ENCODE measurements at regions not wholly inside any gene's neighbourhood (a gene's known extent, or its start where the extent isn't known, plus 50 kb on each side); places are given as distances from the start of the nearest gene placed in this dataset.

- H3K4me3 ChIP-seq (ENCODE audit: low read length) = no peak overlapping the region
- DNase-seq (ENCODE audit: low read depth) = no peak
These were observed 259.9 kb upstream of the ARHGAP20 start for GRCh38 chr11:110972106-110972505.

GRCh38 chr11:110971140-110971539 lies 258.9 kb upstream of the ARHGAP20 start:
- no peak overlapping the region for H3K4me3 ChIP-seq (ENCODE audit: low read length)
- TF ChIP-seq CTCF (conservative IDR thresholded peaks at IDR 0.05; ENCODE audit: low read depth, low read length) = no peak

More at GRCh38 chr11:110972106-110972505, 259.9 kb upstream of the ARHGAP20 start:
- TF ChIP-seq CTCF (conservative IDR thresholded peaks at IDR 0.05; ENCODE audit: low read depth, low read length) = no peak

GRCh38 chr11:110968348-110969062 lies 256.3 kb upstream of the ARHGAP20 start:
- TF ChIP-seq CTCF (conservative IDR thresholded peaks at IDR 0.05; ENCODE audit: low read depth, low read length) = no peak
- no peak overlapping the region for H3K4me3 ChIP-seq (ENCODE audit: low read length)
- no peak for DNase-seq (ENCODE audit: low read depth)

More at GRCh38 chr11:110971140-110971539, 258.9 kb upstream of the ARHGAP20 start:
- peak; percentile 51 for DNase-seq (ENCODE audit: low read depth)

GRCh38 chr11:110966131-110966530 lies 253.9 kb upstream of the ARHGAP20 start:
- no peak for DNase-seq (ENCODE audit: low read depth)
- no peak overlapping the region for H3K4me3 ChIP-seq (ENCODE audit: low read length)
- TF ChIP-seq CTCF (conservative IDR thresholded peaks at IDR 0.05; ENCODE audit: low read depth, low read length) = no peak

- no peak for TF ChIP-seq CTCF (conservative IDR thresholded peaks at IDR 0.05; ENCODE audit: low read depth, low read length)
- DNase-seq (ENCODE audit: low read depth) = no peak
These were observed 250.7 kb upstream of the ARHGAP20 start for GRCh38 chr11:110962921-110963320.

GRCh38 chr11:110960167-110960566 lies 247.9 kb upstream of the ARHGAP20 start:
- no peak for TF ChIP-seq CTCF (conservative IDR thresholded peaks at IDR 0.05; ENCODE audit: low read depth, low read length)
- DNase-seq (ENCODE audit: low read depth) = no peak
- no peak overlapping the region for H3K4me3 ChIP-seq (ENCODE audit: low read length)

More at GRCh38 chr11:110962921-110963320, 250.7 kb upstream of the ARHGAP20 start:
- H3K4me3 ChIP-seq (ENCODE audit: low read length) = no peak overlapping the region

- no peak for DNase-seq (ENCODE audit: low read depth)
These were observed 246.0 kb upstream of the ARHGAP20 start for GRCh38 chr11:110958216-110958615.

More at GRCh38 chr11:110958216-110958615, 246.0 kb upstream of the ARHGAP20 start:
- no peak for TF ChIP-seq CTCF (conservative IDR thresholded peaks at IDR 0.05; ENCODE audit: low read depth, low read length)
- no peak overlapping the region for H3K4me3 ChIP-seq (ENCODE audit: low read length)
